DMS153 treated with DMSO at 0.1 percent for 48 hours (cell line): ENCODE measurements at regions not wholly inside any gene's neighbourhood (a gene's known extent, or its start where the extent isn't known, plus 50 kb on each side); places are given as distances from the start of the nearest gene placed in this dataset.

ENCODE experiments used
- DNase-seq: peaks from one replicate; lab custom pipeline; 2025; ENCODE audit not compliant: unreplicated experiment; lab: John Stamatoyannopoulos, UW

GRCh38 chr6:133820208-133820607 is 68.7 kb upstream of the TCF21 start:
- DNase-seq: no peak

GRCh38 chr6:133827766-133828165 is 61.1 kb upstream of the TCF21 start:
- DNase-seq: no peak

- DNase-seq: no peak
Measured at GRCh38 chr6:133833949-133834359, 55.0 kb upstream of the TCF21 start.

- DNase-seq: no peak
Measured at GRCh38 chr6:133834472-133835170, 54.3 kb upstream of the TCF21 start.

GRCh38 chr6:133835901-133836300 is 53.0 kb upstream of the TCF21 start:
- no peak for DNase-seq

- DNase-seq: peak; percentile 63
Measured at GRCh38 chr6:133837801-133838349, 51.0 kb upstream of the TCF21 start.
